H1 (cell line): ENCODE measurements at regions not wholly inside any gene's neighbourhood (a gene's known extent, or its start where the extent isn't known, plus 50 kb on each side); places are given as distances from the start of the nearest gene placed in this dataset.

Experiments used
- CTCF ChIA-PET: fragments of 300-600 bp; sonication (Branson Sonifier 250); formaldehyde crosslinking; loops from one replicate; lab custom pipeline; 2021; ENCODE audit not compliant: partially characterized antibody; lab: Charles Lee
- POLR2A ChIA-PET: fragments of 300-600 bp; sonication (Branson Sonifier 250); formaldehyde crosslinking; loops from one replicate; lab custom pipeline; 2021; ENCODE audit warnings: inconsistent platforms; ENCODE audit not compliant: partially characterized antibody; lab: Charles Lee
- DNase-seq, 2 experiments: peaks; one replicate each; pipeline versions ENCODE4 v3.0.0 to v3.0.0-alpha.2; 2010 to 2022; ENCODE audit warnings: low spot score in 2 of 2, low read depth in 1 of 2, mixed read lengths in 1 of 2
- FAIRE-seq: peaks from 2 replicates; lab custom pipeline; 2011; peaks lifted over from hg19 to GRCh38; lab: Jason Lieb, UNC
- H2AFZ ChIP-seq: 2 replicates; pipeline ENCODE4 v1.8.1; 2012; ENCODE audit warnings: low read length, inconsistent platforms
- H2AK5ac ChIP-seq: 2 replicates; pipeline ENCODE4 v1.6.1; 2013; ENCODE audit warnings: low read depth, low read length
- H2BK120ac ChIP-seq: replicated peaks from 2 replicates; pipeline ENCODE3; 2013; ENCODE audit warnings: low read depth, low read length, inconsistent platforms
- H2BK12ac ChIP-seq: 2 replicates; pipeline ENCODE4 v1.6.1; 2013; ENCODE audit warnings: low read depth, low read length
- H2BK15ac ChIP-seq: 2 replicates; pipeline ENCODE4 v1.6.1; 2013; ENCODE audit warnings: low read length
- H2BK20ac ChIP-seq: 2 replicates; pipeline ENCODE4 v1.6.1; 2013; ENCODE audit warnings: low read length
- H2BK5ac ChIP-seq: 2 replicates; pipeline ENCODE4 v1.6.1; 2013; ENCODE audit warnings: low read depth, low read length
- H3K14ac ChIP-seq: 2 replicates; pipeline ENCODE4 v1.6.1; 2013; ENCODE audit warnings: inconsistent platforms; ENCODE audit not compliant: insufficient read length
- H3K18ac ChIP-seq: 2 replicates; pipeline ENCODE4 v1.6.1; 2013; ENCODE audit warnings: low read length; ENCODE audit errors: extremely low read depth
- H3K23ac ChIP-seq: 2 replicates; pipeline ENCODE4 v1.6.1; 2013; ENCODE audit warnings: inconsistent platforms; ENCODE audit not compliant: insufficient read length
- H3K23me2 ChIP-seq: 2 replicates; pipeline ENCODE4 v1.6.1; 2013; ENCODE audit warnings: low read depth, low read length
- H3K27ac ChIP-seq: 2 replicates; pipeline ENCODE4 v1.6.1; 2011; ENCODE audit warnings: low read depth, low read length, inconsistent platforms
- H3K27me3 ChIP-seq, 4 experiments: replicated peaks in 1 of 4; 1 replicate in 1 of 4; 2 replicates in 3 of 4; pipeline versions ENCODE4 v1.6.1 to v1.8.1; 2011 to 2013; ENCODE audit warnings: low read length in 3 of 4, mild to moderate bottlenecking in 3 of 4, inconsistent platforms in 2 of 4, mixed read lengths in 2 of 4, moderate library complexity in 1 of 4; ENCODE audit not compliant: control insufficient read depth in 3 of 4, insufficient read depth in 3 of 4; ENCODE audit errors: extremely low read depth in 1 of 4
- H3K36me3 ChIP-seq, 4 experiments: 2 replicates each; pipeline versions ENCODE4 v1.6.1 to v1.8.1; 2011 to 2013; ENCODE audit warnings: mild to moderate bottlenecking in 4 of 4, low read length in 3 of 4, moderate library complexity in 2 of 4, control low read depth in 1 of 4, inconsistent platforms in 1 of 4; ENCODE audit not compliant: insufficient read depth in 4 of 4, control insufficient read depth in 2 of 4
- H3K4ac ChIP-seq: replicated peaks from 2 replicates; pipeline ENCODE3; 2013; ENCODE audit warnings: low read length, low read depth, mixed read lengths, inconsistent platforms; ENCODE audit not compliant: insufficient read length
- H3K4me1 ChIP-seq, 4 experiments: replicated peaks in 1 of 4; 1 replicate in 1 of 4; 2 replicates in 3 of 4; pipeline versions ENCODE4 v1.6.1 to v1.8.1; 2011 to 2013; ENCODE audit warnings: low read length in 3 of 4, inconsistent platforms in 2 of 4, mixed read lengths in 1 of 4; ENCODE audit not compliant: insufficient read depth in 4 of 4, control insufficient read depth in 3 of 4
- H3K4me2 ChIP-seq, 2 experiments: 2 replicates each; pipeline versions ENCODE4 v1.6.1 to v1.8.1; 2011 to 2013; ENCODE audit warnings: low read depth in 2 of 2, low read length in 2 of 2, control low read depth in 1 of 2, inconsistent platforms in 1 of 2, mild to moderate bottlenecking in 1 of 2; ENCODE audit not compliant: insufficient read depth in 1 of 2
- H3K4me3 ChIP-seq, 4 experiments: fragments of 200-600, 300-600 bp in 1 of 4; sonication (generic), shearing (Covaris generic), sonication (Bioruptor Twin) in 1 of 4; 2 replicates each; pipeline versions ENCODE4 v1.5.1 to v1.8.1; 2011 to 2016; ENCODE audit warnings: low read length in 4 of 4, low read depth in 3 of 4, control low read depth in 2 of 4, inconsistent platforms in 2 of 4, mild to moderate bottlenecking in 2 of 4, mixed read lengths in 1 of 4, moderate library complexity in 1 of 4; ENCODE audit not compliant: insufficient read depth in 2 of 4; ENCODE audit errors: extremely low read depth in 1 of 4
- H3K56ac ChIP-seq: replicated peaks from 2 replicates; pipeline ENCODE3; 2013; ENCODE audit warnings: low read depth, mild to moderate bottlenecking, mixed read lengths, low read length, inconsistent platforms; ENCODE audit not compliant: insufficient read length
- H3K79me1 ChIP-seq: 2 replicates; pipeline ENCODE4 v1.6.1; 2013; ENCODE audit warnings: low read depth, low read length, control low read depth
- H3K79me2 ChIP-seq, 2 experiments: 2 replicates each; pipeline versions ENCODE4 v1.6.1 to v1.8.1; 2012 to 2013; ENCODE audit warnings: low read length in 2 of 2, mild to moderate bottlenecking in 2 of 2, inconsistent platforms in 1 of 2; ENCODE audit not compliant: insufficient read depth in 2 of 2, control insufficient read depth in 1 of 2
- H3K9ac ChIP-seq, 4 experiments: replicated peaks in 1 of 4; 1 replicate in 1 of 4; 2 replicates in 3 of 4; pipeline versions ENCODE4 v1.6.1 to v1.8.1; 2011 to 2013; ENCODE audit warnings: low read depth in 3 of 4, low read length in 3 of 4, control low read depth in 2 of 4, mild to moderate bottlenecking in 2 of 4, moderate library complexity in 2 of 4, inconsistent platforms in 1 of 4; ENCODE audit errors: extremely low read depth in 1 of 4
- H3K9me3 ChIP-seq, 2 experiments: 2 replicates each; pipeline versions ENCODE4 v1.6.1 to v1.8.1; 2012 to 2013; ENCODE audit warnings: mild to moderate bottlenecking in 2 of 2, moderate library complexity in 2 of 2, control low read depth in 1 of 2, inconsistent platforms in 1 of 2, low read depth in 1 of 2, low read length in 1 of 2, mixed read lengths in 1 of 2; ENCODE audit not compliant: insufficient read depth in 2 of 2
- H4K20me1 ChIP-seq, 2 experiments: replicated peaks in 1 of 2; 2 replicates each; pipeline versions ENCODE3 to v1.8.1; 2011 to 2013; ENCODE audit warnings: inconsistent platforms in 2 of 2, low read length in 2 of 2, mild to moderate bottlenecking in 1 of 2; ENCODE audit not compliant: insufficient read depth in 2 of 2, control insufficient read depth in 1 of 2
- H4K5ac ChIP-seq: 2 replicates; pipeline ENCODE4 v1.6.1; 2013; ENCODE audit warnings: low read length, low read depth, mixed read lengths, inconsistent platforms; ENCODE audit not compliant: insufficient read length
- H4K8ac ChIP-seq: 2 replicates; pipeline ENCODE4 v1.8.0; 2013; ENCODE audit warnings: mild to moderate bottlenecking, moderate library complexity, low read length, inconsistent platforms; ENCODE audit not compliant: insufficient read depth; ENCODE audit errors: extremely low read depth
- H4K91ac ChIP-seq: replicated peaks from 2 replicates; pipeline ENCODE3; 2013; ENCODE audit warnings: low read length, mixed read lengths, inconsistent platforms; ENCODE audit not compliant: insufficient read length
- EZH2 ChIP-seq: fragments of 200-600 bp; sonication (generic); IDR thresholded peaks from 2 replicates; pipeline ENCODE4 v1.7.1; 2012; ENCODE audit warnings: low read depth, mild to moderate bottlenecking, moderate library complexity, low read length, inconsistent platforms; ENCODE audit not compliant: severe bottlenecking
- JUND ChIP-seq: IDR thresholded peaks from 2 replicates; pipeline ENCODE4 v1.6.1; 2011; ENCODE audit warnings: mild to moderate bottlenecking, improper control_type of control experiment, low read length
- KDM1A ChIP-seq: fragments of 200-600, 300-600 bp; sonication (generic); IDR thresholded peaks from 2 replicates; pipeline ENCODE4 v1.7.1; 2016; ENCODE audit warnings: mild to moderate bottlenecking, low read length, borderline replicate concordance
- RAD21 ChIP-seq, 2 experiments: IDR thresholded peaks in 1 of 2; conservative IDR thresholded peaks in 1 of 2; 2 replicates each; pipeline ENCODE4 v1.6.1; 2011; ENCODE audit warnings: low read depth in 2 of 2, low read length in 2 of 2, improper control_type of control experiment in 1 of 2, inconsistent platforms in 1 of 2, mild to moderate bottlenecking in 1 of 2, moderate library complexity in 1 of 2
- RBBP5 ChIP-seq: IDR thresholded peaks from 2 replicates; pipeline ENCODE4 v1.7.1; 2012; ENCODE audit warnings: low read depth, mild to moderate bottlenecking, inconsistent platforms, low read length, moderate library complexity, borderline replicate concordance
- SIN3A ChIP-seq, 2 experiments: IDR thresholded peaks in 1 of 2; conservative IDR thresholded peaks in 1 of 2; 2 replicates each; pipeline ENCODE4 v1.6.1; 2011 to 2012; ENCODE audit warnings: low read length in 2 of 2, improper control_type of control experiment in 1 of 2, low read depth in 1 of 2, mild to moderate bottlenecking in 1 of 2
- SUZ12 ChIP-seq: fragments of 200-600 bp; sonication (generic); IDR thresholded peaks from 2 replicates; pipeline ENCODE4 v1.6.1; 2012; ENCODE audit warnings: mild to moderate bottlenecking, inconsistent platforms, low read length, moderate library complexity, mixed read lengths
- WGBS, 2 experiments: shearing (Covaris generic) in 1 of 2; methylation state at CpG; one replicate each; pipeline versions ENCODE4 v1.1.6 to v1.1.7; 2013 to 2015; ENCODE audit warnings: low lambda C conversion rate in 2 of 2, mixed read lengths in 2 of 2, inconsistent platforms in 1 of 2, low coverage in 1 of 2, missing lambda C conversion rate in 1 of 2; ENCODE audit not compliant: insufficient replicate concordance in 2 of 2, insufficient coverage in 1 of 2, insufficient read length in 1 of 2; ENCODE audit errors: extremely low coverage in 1 of 2, missing lambda C conversion rate in 1 of 2; 5-methylcytosine and 5-hydroxymethylcytosine counted together
- TF ChIP-seq, protein P1 (sequence below), 3 experiments: IDR thresholded peaks; 1 replicate in 2 of 3; 2 replicates in 1 of 3; pipeline versions ENCODE4 v1.5.1 to v1.6.1; 2011; ENCODE audit warnings: low read length in 3 of 3, mild to moderate bottlenecking in 3 of 3, inconsistent platforms in 2 of 3, low read depth in 1 of 3, moderate library complexity in 1 of 3; ENCODE audit not compliant: insufficient read depth in 1 of 3; ENCODE audit errors: control extremely low read depth in 1 of 3

GRCh38 chr7:118104812-118105441, 79.0 kb upstream of the LSM8 start:
- CTCF ChIA-PET: interaction anchor here (0.7 to 1.6 kb wide), 8 partner anchors 9 to 367 kb away, joined by 3 to 5 read pairs (median 3); no protein-coding TSS in a partner anchor
- Histone ChIP-seq H3K18ac (no peak overlapping the region), H2BK5ac (no peak overlapping the region), H3K4me1 (no peaks in the 10 kb centered on the region), H3K56ac (no peak overlapping the region), H2BK20ac (no peak overlapping the region), H3K23me2 (peaks cover 2% of the 10 kb centered on the region; the same call in 1 of the 2 replicates), H2AFZ (no peak overlapping the region), H3K4me2 (no peak overlapping the region), H3K79me2 (no peaks in the 10 kb centered on the region), H4K8ac (no peak overlapping the region), H3K9ac (no peak overlapping the region), H2BK12ac (no peak overlapping the region), H2BK120ac (no peak overlapping the region), H3K27ac (no peak overlapping the region), H4K20me1 (no peaks in the 10 kb centered on the region), H3K79me1 (no peaks in the 10 kb centered on the region), H2BK15ac (no peak overlapping the region), H3K14ac (no peak overlapping the region), H3K4me3 (no peak overlapping the region), H3K9me3 (no peaks in the 10 kb centered on the region), H3K23ac (no peak overlapping the region), H4K91ac (no peak overlapping the region), H3K27me3 (no peaks in the 10 kb centered on the region), H4K5ac (no peak overlapping the region), H2AK5ac (no peak overlapping the region), H3K4ac (no peak overlapping the region), H3K36me3 (no peaks in the 10 kb centered on the region)
- no peak for DNase-seq
- 30% methylated on average over 2 of the region's 2 CpGs; no CpG with 5 or more reads in 1 of the 2 experiments for WGBS, 2 experiments
- no peak for FAIRE-seq
- TF ChIP-seq RBBP5 (no peak), KDM1A (no peak), EZH2 (no peak), SUZ12 (no peak), SIN3A (conservative IDR thresholded peaks at IDR 0.05 in 1 of 2, IDR thresholded peaks at IDR 0.05 in 1 of 2; ENCODE audit: low read depth in 1 of 2, low read length in 2 of 2) (no peak), RAD21 (IDR thresholded peaks at IDR 0.05 in 1 of 2, conservative IDR thresholded peaks at IDR 0.05 in 1 of 2; ENCODE audit: low read depth in 2 of 2, low read length in 2 of 2) (peak; percentile 55 to 62), JUND (no peak)
- TF ChIP-seq, protein P1, sequence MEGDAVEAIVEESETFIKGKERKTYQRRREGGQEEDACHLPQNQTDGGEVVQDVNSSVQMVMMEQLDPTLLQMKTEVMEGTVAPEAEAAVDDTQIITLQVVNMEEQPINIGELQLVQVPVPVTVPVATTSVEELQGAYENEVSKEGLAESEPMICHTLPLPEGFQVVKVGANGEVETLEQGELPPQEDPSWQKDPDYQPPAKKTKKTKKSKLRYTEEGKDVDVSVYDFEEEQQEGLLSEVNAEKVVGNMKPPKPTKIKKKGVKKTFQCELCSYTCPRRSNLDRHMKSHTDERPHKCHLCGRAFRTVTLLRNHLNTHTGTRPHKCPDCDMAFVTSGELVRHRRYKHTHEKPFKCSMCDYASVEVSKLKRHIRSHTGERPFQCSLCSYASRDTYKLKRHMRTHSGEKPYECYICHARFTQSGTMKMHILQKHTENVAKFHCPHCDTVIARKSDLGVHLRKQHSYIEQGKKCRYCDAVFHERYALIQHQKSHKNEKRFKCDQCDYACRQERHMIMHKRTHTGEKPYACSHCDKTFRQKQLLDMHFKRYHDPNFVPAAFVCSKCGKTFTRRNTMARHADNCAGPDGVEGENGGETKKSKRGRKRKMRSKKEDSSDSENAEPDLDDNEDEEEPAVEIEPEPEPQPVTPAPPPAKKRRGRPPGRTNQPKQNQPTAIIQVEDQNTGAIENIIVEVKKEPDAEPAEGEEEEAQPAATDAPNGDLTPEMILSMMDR (IDR thresholded peaks at IDR 0.05; ENCODE audit: control extremely low read depth in 1 of 3, insufficient read depth in 1 of 3, low read depth in 1 of 3, low read length in 3 of 3): peak in 1 of 3 experiments; percentile 56; a peak in 2 of 4 replicates
- POLR2A ChIA-PET: no interaction called here
